HK-2 (cell line): ENCODE measurements at regions not wholly inside any gene's neighbourhood (a gene's known extent, or its start where the extent isn't known, plus 50 kb on each side); places are given as distances from the start of the nearest gene placed in this dataset.

Experiments used
- DNase-seq: peaks from one replicate; pipeline ENCODE4 v3.0.0-alpha.2; 2018; ENCODE audit not compliant: unreplicated experiment

DNA sequence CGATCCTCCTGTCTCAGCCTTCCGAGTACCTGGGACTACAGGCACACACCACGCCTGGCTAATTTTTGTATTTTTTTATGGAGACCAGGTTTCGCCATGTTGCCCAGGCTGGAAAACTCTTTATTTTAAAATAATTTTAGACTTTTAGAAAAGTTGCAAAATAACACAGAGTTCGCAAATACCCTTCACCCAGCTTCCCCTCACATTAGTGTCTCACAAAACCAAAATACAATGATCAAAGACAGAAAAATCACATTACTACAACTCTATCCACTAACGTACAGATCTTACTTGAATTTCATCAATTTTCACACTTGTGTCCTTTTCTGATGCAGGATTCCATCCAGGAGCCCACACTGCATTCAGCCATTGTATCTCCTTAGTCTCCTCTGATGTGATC, 58.8 kb upstream of the ERRFI1 start:
- DNase-seq = no peak

DNA sequence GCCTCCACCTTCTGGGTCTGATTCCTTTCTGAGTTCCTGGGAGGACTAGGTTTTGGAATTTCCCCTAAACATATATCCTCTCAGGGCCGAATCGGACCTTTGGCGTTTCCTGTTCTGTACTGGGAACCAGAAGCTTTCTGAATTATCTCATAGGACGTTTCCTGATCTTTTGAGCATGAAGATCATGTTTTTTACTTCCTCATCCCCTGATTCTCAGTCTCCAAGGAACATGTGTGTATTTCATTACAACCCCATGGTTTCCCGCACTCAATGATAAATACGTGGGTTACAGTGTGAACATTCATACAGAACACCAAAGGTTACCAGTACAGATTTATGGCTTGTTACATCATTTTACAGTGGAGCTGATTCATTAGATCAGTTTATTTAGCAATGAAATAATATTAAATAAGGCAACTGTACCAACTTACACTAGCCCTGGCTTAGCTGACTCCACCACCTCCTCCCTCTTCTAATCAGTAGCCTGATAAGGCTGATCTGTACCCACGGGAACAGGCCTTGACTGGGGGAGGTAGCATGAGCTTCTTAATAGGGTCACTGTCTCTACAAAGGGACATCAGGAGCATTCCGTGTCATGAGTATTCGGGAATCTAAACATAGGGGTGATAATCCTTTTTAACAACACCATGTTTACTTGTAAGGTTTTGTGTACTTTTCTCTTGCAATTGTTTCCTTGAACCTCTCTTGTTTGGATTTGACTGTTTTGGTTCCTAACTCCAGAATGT, 57.8 kb upstream of the ERRFI1 start:
- DNase-seq = no peak

DNA sequence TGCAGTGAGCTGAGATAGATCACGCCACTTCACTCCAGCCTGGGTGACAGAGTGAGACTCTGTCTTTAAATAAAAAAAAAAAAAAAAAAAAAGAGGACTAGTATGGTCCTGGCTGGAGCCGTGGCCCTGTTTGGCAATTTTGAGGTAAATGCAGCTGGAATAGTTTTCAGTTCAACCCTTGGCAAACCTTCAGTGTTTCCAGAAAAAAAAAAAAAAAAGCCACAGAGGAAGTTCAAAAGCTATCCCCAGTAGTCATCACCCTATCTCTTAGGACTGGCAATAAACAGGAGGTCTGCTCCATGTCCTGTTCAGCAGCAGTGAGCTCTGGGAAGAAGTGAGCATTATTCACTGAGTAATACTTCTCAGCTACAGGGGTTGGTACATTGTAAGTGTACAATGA, 56.8 kb upstream of the ERRFI1 start:
- DNase-seq = no peak

DNA sequence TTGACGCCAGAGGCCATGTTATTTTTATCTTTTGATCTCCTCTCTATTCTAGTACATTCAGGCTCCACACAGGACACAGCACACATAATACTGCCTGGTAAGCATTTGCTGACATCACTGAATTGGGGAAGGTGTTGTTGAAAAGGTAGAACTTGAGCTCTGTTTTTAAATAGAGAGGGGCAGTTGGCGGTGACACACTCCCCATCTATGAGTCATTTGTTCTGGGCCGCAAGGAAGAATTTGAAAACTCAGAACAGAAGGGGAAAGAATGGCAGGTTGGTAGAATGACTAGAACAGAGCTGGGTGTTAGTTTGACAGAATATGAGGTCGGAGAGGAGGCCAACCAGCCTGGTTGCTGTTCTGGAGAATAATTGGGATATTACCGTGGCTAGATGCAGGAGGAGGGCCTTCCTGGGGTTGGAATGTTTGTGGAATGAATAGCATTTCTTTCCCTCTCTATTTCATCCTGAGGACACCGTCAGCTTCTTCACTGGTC, 52.1 kb upstream of the ERRFI1 start:
- DNase-seq = no peak

DNA sequence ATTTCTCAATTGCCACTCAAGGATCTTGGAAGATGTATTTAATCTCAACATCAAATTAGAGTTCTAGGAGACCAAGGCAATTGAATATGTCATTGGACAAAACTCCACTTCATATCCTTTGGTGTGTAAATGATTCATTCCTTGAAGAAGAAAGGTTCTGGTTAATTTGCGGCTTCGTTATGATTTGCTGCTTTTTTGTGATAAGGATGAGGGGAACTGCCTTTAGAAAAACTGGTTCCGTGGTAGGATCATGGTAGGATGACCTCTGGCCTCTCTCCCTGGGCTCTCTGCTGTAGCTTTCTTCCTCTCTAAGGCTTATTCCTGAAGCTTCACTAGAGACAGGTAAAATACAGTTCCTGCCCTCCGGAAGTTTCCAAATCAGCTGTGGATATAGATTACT, 51.5 kb upstream of the ERRFI1 start:
- DNase-seq = no peak

DNA sequence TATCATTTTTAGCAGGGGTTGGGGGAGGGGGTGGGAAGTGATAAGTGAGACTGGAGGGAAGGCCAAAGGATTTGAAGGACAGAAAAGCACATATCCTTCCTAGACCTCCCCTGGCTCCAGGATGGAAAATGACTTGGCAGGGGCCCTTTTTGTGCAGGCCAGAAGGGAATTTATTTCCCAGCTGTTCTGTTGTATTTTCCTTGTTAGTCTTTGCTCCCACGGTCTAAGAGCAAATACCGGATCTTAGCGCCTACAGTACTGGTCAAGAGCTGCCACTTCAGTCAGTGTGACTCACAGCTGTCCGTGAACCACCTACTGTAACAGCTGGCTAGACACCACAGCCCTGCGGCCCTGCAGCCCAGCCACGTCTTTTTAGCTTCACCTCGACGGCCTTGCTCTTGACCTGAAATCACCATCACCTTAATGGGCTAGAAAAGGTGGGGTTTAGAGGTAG, 51.0 kb upstream of the ERRFI1 start:
- peak; percentile 78 for DNase-seq

DNA sequence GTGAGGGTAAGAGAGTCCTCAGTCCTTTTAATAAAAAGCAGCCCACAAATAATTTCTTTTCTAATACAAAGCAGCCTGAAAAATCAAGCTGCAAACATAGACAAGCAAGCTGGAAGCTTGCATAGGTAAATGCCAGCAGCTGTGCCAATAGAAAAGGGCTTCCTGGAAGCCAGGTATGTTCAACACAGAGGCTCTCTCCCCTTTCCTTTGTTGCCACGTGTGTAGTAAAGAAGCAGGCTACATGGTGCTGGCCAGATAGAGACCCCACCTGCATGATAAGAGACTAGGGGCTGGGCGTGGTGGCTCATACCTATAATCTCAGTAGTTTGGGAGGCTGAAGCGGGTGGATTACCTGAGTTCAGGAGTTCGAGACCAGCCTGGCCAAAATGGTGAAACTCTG, 50.1 kb upstream of the ERRFI1 start:
- DNase-seq = no peak
